ENCODE measurements at regions not wholly inside any gene's neighbourhood (a gene's known extent, or its start where the extent isn't known, plus 50 kb on each side); places are given as distances from the start of the nearest gene placed in this dataset.

DNA sequence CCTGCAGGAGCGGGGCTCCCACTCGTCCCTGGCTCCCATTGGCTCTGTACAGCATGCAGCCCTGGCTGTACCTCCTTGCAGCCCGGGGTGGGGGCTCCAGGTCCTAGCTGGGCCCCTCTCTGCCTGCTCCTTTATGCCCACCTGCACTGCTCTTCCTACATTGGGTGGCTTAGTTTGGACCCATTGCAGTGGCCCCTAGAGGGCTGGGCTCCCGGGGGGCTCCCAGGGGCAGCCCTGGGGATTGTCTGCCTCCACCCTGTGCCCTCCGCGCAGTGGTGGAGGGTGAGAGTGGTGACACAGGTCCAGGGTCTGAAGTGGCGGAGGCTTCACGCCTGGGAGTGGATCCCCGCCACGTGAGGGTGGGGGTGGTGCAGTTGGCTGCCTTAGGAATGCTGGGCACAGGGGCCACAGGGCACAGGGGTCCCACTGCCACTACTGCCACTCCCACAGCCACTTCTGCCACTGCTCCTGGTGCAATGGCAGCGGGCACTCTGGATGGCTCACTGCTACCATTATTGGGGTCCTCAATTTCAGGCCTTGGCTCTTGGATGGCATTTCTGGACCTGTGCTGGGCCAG is 177.1 kb downstream of the ARL4A start:
- TF ChIP-seq, protein P1, sequence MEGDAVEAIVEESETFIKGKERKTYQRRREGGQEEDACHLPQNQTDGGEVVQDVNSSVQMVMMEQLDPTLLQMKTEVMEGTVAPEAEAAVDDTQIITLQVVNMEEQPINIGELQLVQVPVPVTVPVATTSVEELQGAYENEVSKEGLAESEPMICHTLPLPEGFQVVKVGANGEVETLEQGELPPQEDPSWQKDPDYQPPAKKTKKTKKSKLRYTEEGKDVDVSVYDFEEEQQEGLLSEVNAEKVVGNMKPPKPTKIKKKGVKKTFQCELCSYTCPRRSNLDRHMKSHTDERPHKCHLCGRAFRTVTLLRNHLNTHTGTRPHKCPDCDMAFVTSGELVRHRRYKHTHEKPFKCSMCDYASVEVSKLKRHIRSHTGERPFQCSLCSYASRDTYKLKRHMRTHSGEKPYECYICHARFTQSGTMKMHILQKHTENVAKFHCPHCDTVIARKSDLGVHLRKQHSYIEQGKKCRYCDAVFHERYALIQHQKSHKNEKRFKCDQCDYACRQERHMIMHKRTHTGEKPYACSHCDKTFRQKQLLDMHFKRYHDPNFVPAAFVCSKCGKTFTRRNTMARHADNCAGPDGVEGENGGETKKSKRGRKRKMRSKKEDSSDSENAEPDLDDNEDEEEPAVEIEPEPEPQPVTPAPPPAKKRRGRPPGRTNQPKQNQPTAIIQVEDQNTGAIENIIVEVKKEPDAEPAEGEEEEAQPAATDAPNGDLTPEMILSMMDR (IDR thresholded peaks at IDR 0.05; ENCODE audit: borderline replicate concordance, extremely low read depth, low read length, poor library complexity, severe bottlenecking): no peak
- no peak for TF ChIP-seq EZH2 (IDR thresholded peaks at IDR 0.05; ENCODE audit: borderline replicate concordance, low read depth, low read length, severe bottlenecking)

All from DND-41 (cell line).